ENCODE measurements at regions not wholly inside any gene's neighbourhood (a gene's known extent, or its start where the extent isn't known, plus 50 kb on each side); places are given as distances from the start of the nearest gene placed in this dataset.

GRCh38 chr4:111977419-111977965, 167.8 kb upstream of the FAM241A start:
- Histone ChIP-seq H3K27ac (ENCODE audit: insufficient read depth, low read depth, low read length, poor library complexity, severe bottlenecking) (no peak overlapping the region), H3K36me3 (ENCODE audit: control insufficient read depth, insufficient read depth, low read length) (no peaks in the 10 kb centered on the region), H3K9me3 (ENCODE audit: control insufficient read depth, low read length) (no peaks in the 10 kb centered on the region), H3K4me3 (ENCODE audit: insufficient read depth, low read depth, low read length) (no peak overlapping the region), H3K4me1 (ENCODE audit: control insufficient read depth, insufficient read depth, low read length) (no peaks in the 10 kb centered on the region), H3K27me3 (ENCODE audit: control insufficient read depth, insufficient read depth, low read length, poor library complexity, severe bottlenecking) (no peaks in the 10 kb centered on the region)
- WGBS, 2 experiments, result 89 to 91% methylated on average over 7 of the region's 7 CpGs

- no peaks in the 10 kb centered on the region for H3K36me3 ChIP-seq (ENCODE audit: control insufficient read depth, insufficient read depth, low read length)
- no peak overlapping the region for H3K27ac ChIP-seq (ENCODE audit: insufficient read depth, low read depth, low read length, poor library complexity, severe bottlenecking)
- H3K4me3 ChIP-seq (ENCODE audit: insufficient read depth, low read depth, low read length), result no peak overlapping the region
- H3K4me1 ChIP-seq (ENCODE audit: control insufficient read depth, insufficient read depth, low read length), result no peaks in the 10 kb centered on the region
- no peaks in the 10 kb centered on the region for H3K27me3 ChIP-seq (ENCODE audit: control insufficient read depth, insufficient read depth, low read length, poor library complexity, severe bottlenecking)
- H3K9me3 ChIP-seq (ENCODE audit: control insufficient read depth, low read length), result no peaks in the 10 kb centered on the region
Measured at GRCh38 chr4:111979921-111980320, 165.3 kb upstream of the FAM241A start.

- Histone ChIP-seq H3K4me3 (ENCODE audit: insufficient read depth, low read depth, low read length) (no peak overlapping the region), H3K4me1 (ENCODE audit: control insufficient read depth, insufficient read depth, low read length) (no peaks in the 10 kb centered on the region), H3K36me3 (ENCODE audit: control insufficient read depth, insufficient read depth, low read length) (no peaks in the 10 kb centered on the region), H3K27ac (ENCODE audit: insufficient read depth, low read depth, low read length, poor library complexity, severe bottlenecking) (no peak overlapping the region), H3K27me3 (ENCODE audit: control insufficient read depth, insufficient read depth, low read length, poor library complexity, severe bottlenecking) (no peaks in the 10 kb centered on the region), H3K9me3 (ENCODE audit: control insufficient read depth, low read length) (no peaks in the 10 kb centered on the region)
- WGBS, 2 experiments, result 100% methylated on average over 1 of the region's 1 CpG; no CpG with 5 or more reads in 1 of the 2 experiments
Measured at GRCh38 chr4:111982089-111982488, 163.2 kb upstream of the FAM241A start.

- WGBS, 2 experiments, result 83 to 88% methylated on average over 10 of the region's 10 CpGs
- Histone ChIP-seq H3K36me3 (ENCODE audit: control insufficient read depth, insufficient read depth, low read length) (no peaks in the 10 kb centered on the region), H3K27me3 (ENCODE audit: control insufficient read depth, insufficient read depth, low read length, poor library complexity, severe bottlenecking) (no peaks in the 10 kb centered on the region), H3K9me3 (ENCODE audit: control insufficient read depth, low read length) (no peaks in the 10 kb centered on the region), H3K4me3 (ENCODE audit: insufficient read depth, low read depth, low read length) (no peak overlapping the region), H3K4me1 (ENCODE audit: control insufficient read depth, insufficient read depth, low read length) (no peaks in the 10 kb centered on the region), H3K27ac (ENCODE audit: insufficient read depth, low read depth, low read length, poor library complexity, severe bottlenecking) (no peak overlapping the region)
Measured at GRCh38 chr4:111984169-111984819, 161.0 kb upstream of the FAM241A start.

GRCh38 chr4:111985426-111985825, 159.8 kb upstream of the FAM241A start:
- Histone ChIP-seq H3K9me3 (ENCODE audit: control insufficient read depth, low read length) (no peaks in the 10 kb centered on the region), H3K4me3 (ENCODE audit: insufficient read depth, low read depth, low read length) (no peak overlapping the region), H3K27me3 (ENCODE audit: control insufficient read depth, insufficient read depth, low read length, poor library complexity, severe bottlenecking) (no peaks in the 10 kb centered on the region), H3K27ac (ENCODE audit: insufficient read depth, low read depth, low read length, poor library complexity, severe bottlenecking) (no peak overlapping the region), H3K4me1 (ENCODE audit: control insufficient read depth, insufficient read depth, low read length) (no peaks in the 10 kb centered on the region), H3K36me3 (ENCODE audit: control insufficient read depth, insufficient read depth, low read length) (no peaks in the 10 kb centered on the region)
- 66 to 84% methylated on average over 2 of the region's 2 CpGs for WGBS, 2 experiments

GRCh38 chr4:111986095-111986494, 159.2 kb upstream of the FAM241A start:
- no peak overlapping the region for H3K4me3 ChIP-seq (ENCODE audit: insufficient read depth, low read depth, low read length)
- no peaks in the 10 kb centered on the region for H3K9me3 ChIP-seq (ENCODE audit: control insufficient read depth, low read length)
- no peak overlapping the region for H3K27ac ChIP-seq (ENCODE audit: insufficient read depth, low read depth, low read length, poor library complexity, severe bottlenecking)
- H3K36me3 ChIP-seq (ENCODE audit: control insufficient read depth, insufficient read depth, low read length), result no peaks in the 10 kb centered on the region
- no peaks in the 10 kb centered on the region for H3K27me3 ChIP-seq (ENCODE audit: control insufficient read depth, insufficient read depth, low read length, poor library complexity, severe bottlenecking)
- no peaks in the 10 kb centered on the region for H3K4me1 ChIP-seq (ENCODE audit: control insufficient read depth, insufficient read depth, low read length)
- 90 to 97% methylated on average over 2 to 4 of the region's 4 CpGs for WGBS, 2 experiments

GRCh38 chr4:111988514-111988913, 156.7 kb upstream of the FAM241A start:
- Histone ChIP-seq H3K27me3 (ENCODE audit: control insufficient read depth, insufficient read depth, low read length, poor library complexity, severe bottlenecking) (no peaks in the 10 kb centered on the region), H3K4me1 (ENCODE audit: control insufficient read depth, insufficient read depth, low read length) (no peaks in the 10 kb centered on the region), H3K27ac (ENCODE audit: insufficient read depth, low read depth, low read length, poor library complexity, severe bottlenecking) (no peak overlapping the region), H3K36me3 (ENCODE audit: control insufficient read depth, insufficient read depth, low read length) (no peaks in the 10 kb centered on the region), H3K9me3 (ENCODE audit: control insufficient read depth, low read length) (no peaks in the 10 kb centered on the region), H3K4me3 (ENCODE audit: insufficient read depth, low read depth, low read length) (no peak overlapping the region)
- whole genome bisulfite sequencing, 2 experiments, result 91 to 96% methylated on average over 2 of the region's 3 CpGs

- no peaks in the 10 kb centered on the region for H3K27me3 ChIP-seq (ENCODE audit: control insufficient read depth, insufficient read depth, low read length, poor library complexity, severe bottlenecking)
- no peaks in the 10 kb centered on the region for H3K4me1 ChIP-seq (ENCODE audit: control insufficient read depth, insufficient read depth, low read length)
- no peak overlapping the region for H3K27ac ChIP-seq (ENCODE audit: insufficient read depth, low read depth, low read length, poor library complexity, severe bottlenecking)
- H3K4me3 ChIP-seq (ENCODE audit: insufficient read depth, low read depth, low read length), result no peak overlapping the region
- H3K36me3 ChIP-seq (ENCODE audit: control insufficient read depth, insufficient read depth, low read length), result no peaks in the 10 kb centered on the region
- H3K9me3 ChIP-seq (ENCODE audit: control insufficient read depth, low read length), result no peaks in the 10 kb centered on the region
- 55 to 70% methylated on average over 1 of the region's 1 CpG for WGBS, 2 experiments
Measured at GRCh38 chr4:111989817-111990216, 155.4 kb upstream of the FAM241A start.

GRCh38 chr4:111991163-111991562, 154.1 kb upstream of the FAM241A start:
- Histone ChIP-seq H3K27ac (ENCODE audit: insufficient read depth, low read depth, low read length, poor library complexity, severe bottlenecking) (no peak overlapping the region), H3K9me3 (ENCODE audit: control insufficient read depth, low read length) (no peaks in the 10 kb centered on the region), H3K36me3 (ENCODE audit: control insufficient read depth, insufficient read depth, low read length) (no peaks in the 10 kb centered on the region), H3K4me3 (ENCODE audit: insufficient read depth, low read depth, low read length) (no peak overlapping the region), H3K27me3 (ENCODE audit: control insufficient read depth, insufficient read depth, low read length, poor library complexity, severe bottlenecking) (no peaks in the 10 kb centered on the region), H3K4me1 (ENCODE audit: control insufficient read depth, insufficient read depth, low read length) (no peaks in the 10 kb centered on the region)
- 90 to 91% methylated on average over 2 to 3 of the region's 3 CpGs for WGBS, 2 experiments

- H3K27me3 ChIP-seq (ENCODE audit: control insufficient read depth, insufficient read depth, low read length, poor library complexity, severe bottlenecking), result no peaks in the 10 kb centered on the region
- 91 to 93% methylated on average over 3 of the region's 3 CpGs for WGBS, 2 experiments
- H3K4me1 ChIP-seq (ENCODE audit: control insufficient read depth, insufficient read depth, low read length), result no peaks in the 10 kb centered on the region
- no peaks in the 10 kb centered on the region for H3K36me3 ChIP-seq (ENCODE audit: control insufficient read depth, insufficient read depth, low read length)
- no peak overlapping the region for H3K27ac ChIP-seq (ENCODE audit: insufficient read depth, low read depth, low read length, poor library complexity, severe bottlenecking)
- H3K4me3 ChIP-seq (ENCODE audit: insufficient read depth, low read depth, low read length), result no peak overlapping the region
- no peaks in the 10 kb centered on the region for H3K9me3 ChIP-seq (ENCODE audit: control insufficient read depth, low read length)
Measured at GRCh38 chr4:111991797-111992196, 153.5 kb upstream of the FAM241A start.
